Sigmoid colon (tissue), 4 donors: ENCODE measurements at regions not wholly inside any gene's neighbourhood (a gene's known extent, or its start where the extent isn't known, plus 50 kb on each side); places are given as distances from the start of the nearest gene placed in this dataset.

Experiments used
- EP300 ChIP-seq, 4 donors: sonication (generic); formaldehyde crosslinking; IDR thresholded peaks; one replicate each; pipeline ENCODE4 v1.6.1; 2017; ENCODE audit warnings: antibody characterized with exemption in 4 of 4
- POLR2A ChIP-seq, 2 donors: fragments of 450-650 bp; IDR thresholded peaks; one replicate each; pipeline ENCODE4 v1.6.1; 2016; ENCODE audit warnings: antibody characterized with exemption in 2 of 2, mild to moderate bottlenecking in 2 of 2, moderate library complexity in 2 of 2
- POLR2AphosphoS5 ChIP-seq, 4 donors: sonication (generic); formaldehyde crosslinking; IDR thresholded peaks; one replicate each; pipeline ENCODE4 v1.6.1; 2017; ENCODE audit warnings: antibody characterized with exemption in 4 of 4
- TF ChIP-seq, protein P1 (sequence below), 4 experiments: fragments of 450-650 bp in 3 of 4; fragments of 200-600 bp in 1 of 4; IDR thresholded peaks; one replicate each; pipeline ENCODE4 v1.5.1; 2016 to 2019; ENCODE audit warnings: antibody characterized with exemption in 4 of 4, mild to moderate bottlenecking in 3 of 4, moderate library complexity in 2 of 4

DNA sequence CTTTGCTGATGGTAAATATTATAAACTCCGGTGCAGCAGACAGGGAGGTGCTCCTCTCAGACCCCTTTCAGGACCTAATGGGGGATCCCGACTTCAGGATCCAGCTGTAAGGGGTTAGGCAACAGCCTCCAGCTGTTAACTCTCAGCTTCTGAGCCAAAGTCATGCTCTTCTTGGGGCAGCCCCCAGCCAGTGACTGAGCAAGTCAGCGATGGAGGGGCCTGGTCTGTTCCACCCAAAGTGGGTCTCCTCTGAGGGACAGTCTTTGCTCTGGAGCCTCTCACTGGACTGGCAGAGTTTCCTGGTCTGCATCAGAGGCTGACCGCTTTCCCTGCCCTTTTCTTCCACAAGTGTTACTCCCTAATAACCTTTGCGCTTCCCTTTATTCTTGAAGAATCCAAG is 184.2 kb upstream of the DIO3 start:
- TF ChIP-seq, protein P1, sequence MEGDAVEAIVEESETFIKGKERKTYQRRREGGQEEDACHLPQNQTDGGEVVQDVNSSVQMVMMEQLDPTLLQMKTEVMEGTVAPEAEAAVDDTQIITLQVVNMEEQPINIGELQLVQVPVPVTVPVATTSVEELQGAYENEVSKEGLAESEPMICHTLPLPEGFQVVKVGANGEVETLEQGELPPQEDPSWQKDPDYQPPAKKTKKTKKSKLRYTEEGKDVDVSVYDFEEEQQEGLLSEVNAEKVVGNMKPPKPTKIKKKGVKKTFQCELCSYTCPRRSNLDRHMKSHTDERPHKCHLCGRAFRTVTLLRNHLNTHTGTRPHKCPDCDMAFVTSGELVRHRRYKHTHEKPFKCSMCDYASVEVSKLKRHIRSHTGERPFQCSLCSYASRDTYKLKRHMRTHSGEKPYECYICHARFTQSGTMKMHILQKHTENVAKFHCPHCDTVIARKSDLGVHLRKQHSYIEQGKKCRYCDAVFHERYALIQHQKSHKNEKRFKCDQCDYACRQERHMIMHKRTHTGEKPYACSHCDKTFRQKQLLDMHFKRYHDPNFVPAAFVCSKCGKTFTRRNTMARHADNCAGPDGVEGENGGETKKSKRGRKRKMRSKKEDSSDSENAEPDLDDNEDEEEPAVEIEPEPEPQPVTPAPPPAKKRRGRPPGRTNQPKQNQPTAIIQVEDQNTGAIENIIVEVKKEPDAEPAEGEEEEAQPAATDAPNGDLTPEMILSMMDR (IDR thresholded peaks at IDR 0.05), result no peak
- no peak for TF ChIP-seq POLR2A (IDR thresholded peaks at IDR 0.05)
- TF ChIP-seq POLR2AphosphoS5 (IDR thresholded peaks at IDR 0.05), result no peak
- TF ChIP-seq EP300 (IDR thresholded peaks at IDR 0.05), result no peak
